ENCODE measurements at regions not wholly inside any gene's neighbourhood (a gene's known extent, or its start where the extent isn't known, plus 50 kb on each side); places are given as distances from the start of the nearest gene placed in this dataset.

- H3K27me3 Mint-ChIP-seq, result peaks cover 2 to 15% of the 10 kb centered on the region in 2 donors
- no peak overlapping the region for H3K27ac Mint-ChIP-seq
- peaks cover 0 to 2% (median 0%) of the 10 kb centered on the region in 3 donors for H3K36me3 Mint-ChIP-seq
- H3K4me1 Mint-ChIP-seq, result no peaks in the 10 kb centered on the region
- Histone ChIP-seq H3K4me1 (ENCODE audit: insufficient read depth, low read length) (no peaks in the 10 kb centered on the region), H3K27me3 (ENCODE audit: insufficient read depth, low read length, poor library complexity, severe bottlenecking) (no peaks in the 10 kb centered on the region), H3K27ac (ENCODE audit: low read depth, low read length) (no peak overlapping the region), H3K9me3 (ENCODE audit: low read length) (no peaks in the 10 kb centered on the region), H3K36me3 (ENCODE audit: insufficient read depth, low read length) (no peaks in the 10 kb centered on the region), H3K4me3 (ENCODE audit: low read length) (no peak overlapping the region)
- no peak for DNase-seq
- CTCF ChIA-PET, result no interaction called here
- POLR2A ChIA-PET, result no interaction called here
- no peak overlapping the region for H3K4me3 Mint-ChIP-seq
- H3K9me3 Mint-ChIP-seq, result peaks cover 3 to 11% (median 4%) of the 10 kb centered on the region in 5 donors
Observed at GRCh38 chr6:152846825-152847224, 96.2 kb downstream of the VIP start.

- no peaks in the 10 kb centered on the region for H3K4me1 Mint-ChIP-seq
- Histone ChIP-seq H3K9me3 (ENCODE audit: low read length) (no peaks in the 10 kb centered on the region), H3K4me3 (ENCODE audit: low read length) (no peak overlapping the region), H3K27ac (ENCODE audit: low read depth, low read length) (no peak overlapping the region), H3K4me1 (ENCODE audit: insufficient read depth, low read length) (no peaks in the 10 kb centered on the region), H3K36me3 (ENCODE audit: insufficient read depth, low read length) (no peaks in the 10 kb centered on the region), H3K27me3 (ENCODE audit: insufficient read depth, low read length, poor library complexity, severe bottlenecking) (no peaks in the 10 kb centered on the region)
- ChIA-PET POLR2A (no interaction called here), CTCF (no interaction called here)
- peaks cover 5 to 13% of the 10 kb centered on the region in 2 donors for H3K27me3 Mint-ChIP-seq
- H3K27ac Mint-ChIP-seq, result no peak overlapping the region
- no peak overlapping the region for H3K4me3 Mint-ChIP-seq
- H3K9me3 Mint-ChIP-seq, result peaks cover 0 to 11% (median 4%) of the 10 kb centered on the region in 5 donors
- H3K36me3 Mint-ChIP-seq, result peaks cover 0 to 2% (median 0%) of the 10 kb centered on the region in 3 donors
- DNase-seq, result no peak
Observed at GRCh38 chr6:152848919-152849318, 98.3 kb downstream of the VIP start.

GRCh38 chr6:152854086-152854795 lies 103.6 kb downstream of the VIP start:
- no peak overlapping the region for H3K27ac Mint-ChIP-seq
- Histone ChIP-seq H3K36me3 (ENCODE audit: insufficient read depth, low read length) (no peaks in the 10 kb centered on the region), H3K27ac (ENCODE audit: low read depth, low read length) (no peak overlapping the region), H3K9me3 (ENCODE audit: low read length) (no peaks in the 10 kb centered on the region), H3K27me3 (ENCODE audit: insufficient read depth, low read length, poor library complexity, severe bottlenecking) (no peaks in the 10 kb centered on the region), H3K4me3 (ENCODE audit: low read length) (no peak overlapping the region), H3K4me1 (ENCODE audit: insufficient read depth, low read length) (no peaks in the 10 kb centered on the region)
- H3K9me3 Mint-ChIP-seq, result no peaks in the 10 kb centered on the region
- H3K4me1 Mint-ChIP-seq, result peaks cover 2 to 4% (median 4%) of the 10 kb centered on the region in 3 donors
- CTCF ChIA-PET, result no interaction called here
- DNase-seq, result no peak
- POLR2A ChIA-PET, result no interaction called here
- H3K36me3 Mint-ChIP-seq, result no peaks in the 10 kb centered on the region
- no peak overlapping the region for H3K4me3 Mint-ChIP-seq
- H3K27me3 Mint-ChIP-seq, result peaks cover 4 to 21% of the 10 kb centered on the region in 2 donors

- Histone ChIP-seq H3K4me3 (ENCODE audit: low read length) (no peak overlapping the region), H3K4me1 (ENCODE audit: insufficient read depth, low read length) (no peaks in the 10 kb centered on the region), H3K27ac (ENCODE audit: low read depth, low read length) (no peak overlapping the region), H3K9me3 (ENCODE audit: low read length) (no peaks in the 10 kb centered on the region), H3K36me3 (ENCODE audit: insufficient read depth, low read length) (no peaks in the 10 kb centered on the region), H3K27me3 (ENCODE audit: insufficient read depth, low read length, poor library complexity, severe bottlenecking) (no peaks in the 10 kb centered on the region)
- no peaks in the 10 kb centered on the region for H3K36me3 Mint-ChIP-seq
- CTCF ChIA-PET, result no interaction called here
- H3K9me3 Mint-ChIP-seq, result no peaks in the 10 kb centered on the region
- peaks cover 10 to 34% of the 10 kb centered on the region in 2 donors for H3K27me3 Mint-ChIP-seq
- peaks cover 3 to 6% (median 5%) of the 10 kb centered on the region in 3 donors for H3K4me1 Mint-ChIP-seq
- no peak overlapping the region for H3K27ac Mint-ChIP-seq
- POLR2A ChIA-PET, result no interaction called here
- H3K4me3 Mint-ChIP-seq, result peak overlapping the region in 1 of 7 donors; percentile 28
- DNase-seq, result no peak
Observed at GRCh38 chr6:152858141-152858540, 107.5 kb downstream of the VIP start.

- no peaks in the 10 kb centered on the region for H3K36me3 ChIP-seq (ENCODE audit: insufficient read depth, low read length)
- Mint-ChIP-seq H3K4me3 (peak overlapping the region in 2 of 7 donors; percentile 19 to 36), H3K27ac (no peak overlapping the region), H3K27me3 (peaks cover 8 to 34% of the 10 kb centered on the region in 2 donors), H3K36me3 (no peaks in the 10 kb centered on the region), H3K4me1 (peaks cover 3 to 6% (median 5%) of the 10 kb centered on the region in 3 donors), H3K9me3 (no peaks in the 10 kb centered on the region)
- ChIA-PET CTCF (no interaction called here), POLR2A (no interaction called here)
- H3K27ac ChIP-seq (ENCODE audit: low read depth, low read length), result no peak overlapping the region
- H3K27me3 ChIP-seq (ENCODE audit: insufficient read depth, low read length, poor library complexity, severe bottlenecking), result no peaks in the 10 kb centered on the region
- no peaks in the 10 kb centered on the region for H3K4me1 ChIP-seq (ENCODE audit: insufficient read depth, low read length)
- no peak for DNase-seq
- H3K9me3 ChIP-seq (ENCODE audit: low read length), result no peaks in the 10 kb centered on the region
- no peak overlapping the region for H3K4me3 ChIP-seq (ENCODE audit: low read length)
Observed at GRCh38 chr6:152859225-152859624, 108.6 kb downstream of the VIP start.

GRCh38 chr6:152863618-152864326 lies 113.2 kb downstream of the VIP start:
- Histone ChIP-seq H3K4me1 (ENCODE audit: insufficient read depth, low read length) (no peaks in the 10 kb centered on the region), H3K27me3 (ENCODE audit: insufficient read depth, low read length, poor library complexity, severe bottlenecking) (no peaks in the 10 kb centered on the region), H3K36me3 (ENCODE audit: insufficient read depth, low read length) (no peaks in the 10 kb centered on the region), H3K4me3 (ENCODE audit: low read length) (no peak overlapping the region), H3K27ac (ENCODE audit: low read depth, low read length) (no peak overlapping the region), H3K9me3 (ENCODE audit: low read length) (no peaks in the 10 kb centered on the region)
- peak; percentile 39 to 73 (median 51) for DNase-seq
- no peak overlapping the region for H3K27ac Mint-ChIP-seq
- CTCF ChIA-PET, result interaction anchor here (0.7 to 2.2 kb wide), 3 partner anchors 9 to 161 kb away, joined by 3 to 9 read pairs (median 3); no protein-coding TSS in a partner anchor
- H3K4me3 Mint-ChIP-seq, result no peak overlapping the region
- no peaks in the 10 kb centered on the region for H3K9me3 Mint-ChIP-seq
- POLR2A ChIA-PET, result no interaction called here
- H3K36me3 Mint-ChIP-seq, result no peaks in the 10 kb centered on the region
- peaks cover 12 to 29% of the 10 kb centered on the region in 2 donors for H3K27me3 Mint-ChIP-seq
- H3K4me1 Mint-ChIP-seq, result peaks cover 3 to 6% (median 5%) of the 10 kb centered on the region in 3 donors

- no peaks in the 10 kb centered on the region for H3K4me1 ChIP-seq (ENCODE audit: insufficient read depth, low read length)
- H3K4me1 Mint-ChIP-seq, result no peaks in the 10 kb centered on the region
- H3K9me3 Mint-ChIP-seq, result peaks cover 0 to under 1% (median 0%) of the 10 kb centered on the region in 5 donors
- peaks cover 13 to 31% of the 10 kb centered on the region in 2 donors for H3K27me3 Mint-ChIP-seq
- no peaks in the 10 kb centered on the region for H3K27me3 ChIP-seq (ENCODE audit: insufficient read depth, low read length, poor library complexity, severe bottlenecking)
- no peak overlapping the region for H3K27ac ChIP-seq (ENCODE audit: low read depth, low read length)
- ChIA-PET CTCF (no interaction called here), POLR2A (no interaction called here)
- H3K9me3 ChIP-seq (ENCODE audit: low read length), result no peaks in the 10 kb centered on the region
- H3K36me3 ChIP-seq (ENCODE audit: insufficient read depth, low read length), result no peaks in the 10 kb centered on the region
- H3K36me3 Mint-ChIP-seq, result no peaks in the 10 kb centered on the region
- H3K4me3 ChIP-seq (ENCODE audit: low read length), result no peak overlapping the region
- H3K27ac Mint-ChIP-seq, result no peak overlapping the region
- H3K4me3 Mint-ChIP-seq, result no peak overlapping the region
- DNase-seq, result no peak
Observed at GRCh38 chr6:152874267-152874666, 108.6 kb downstream of the FBXO5 start.

- no peak overlapping the region for H3K27ac Mint-ChIP-seq
- POLR2A ChIA-PET, result no interaction called here
- Histone ChIP-seq H3K27me3 (ENCODE audit: insufficient read depth, low read length, poor library complexity, severe bottlenecking) (no peaks in the 10 kb centered on the region), H3K4me3 (ENCODE audit: low read length) (no peak overlapping the region), H3K4me1 (ENCODE audit: insufficient read depth, low read length) (no peaks in the 10 kb centered on the region), H3K27ac (ENCODE audit: low read depth, low read length) (peak overlapping the region; percentile 24), H3K36me3 (ENCODE audit: insufficient read depth, low read length) (no peaks in the 10 kb centered on the region), H3K9me3 (ENCODE audit: low read length) (no peaks in the 10 kb centered on the region)
- peaks cover 19 to 38% of the 10 kb centered on the region in 2 donors for H3K27me3 Mint-ChIP-seq
- no peaks in the 10 kb centered on the region for H3K4me1 Mint-ChIP-seq
- no peaks in the 10 kb centered on the region for H3K36me3 Mint-ChIP-seq
- CTCF ChIA-PET, result no interaction called here
- peaks cover 3 to 7% (median 5%) of the 10 kb centered on the region in 5 donors for H3K9me3 Mint-ChIP-seq
- H3K4me3 Mint-ChIP-seq, result no peak overlapping the region
- DNase-seq, result no peak
Observed at GRCh38 chr6:152874846-152875568, 107.8 kb downstream of the FBXO5 start.
